ENCODE measurements at regions not wholly inside any gene's neighbourhood (a gene's known extent, or its start where the extent isn't known, plus 50 kb on each side); places are given as distances from the start of the nearest gene placed in this dataset.

DNA sequence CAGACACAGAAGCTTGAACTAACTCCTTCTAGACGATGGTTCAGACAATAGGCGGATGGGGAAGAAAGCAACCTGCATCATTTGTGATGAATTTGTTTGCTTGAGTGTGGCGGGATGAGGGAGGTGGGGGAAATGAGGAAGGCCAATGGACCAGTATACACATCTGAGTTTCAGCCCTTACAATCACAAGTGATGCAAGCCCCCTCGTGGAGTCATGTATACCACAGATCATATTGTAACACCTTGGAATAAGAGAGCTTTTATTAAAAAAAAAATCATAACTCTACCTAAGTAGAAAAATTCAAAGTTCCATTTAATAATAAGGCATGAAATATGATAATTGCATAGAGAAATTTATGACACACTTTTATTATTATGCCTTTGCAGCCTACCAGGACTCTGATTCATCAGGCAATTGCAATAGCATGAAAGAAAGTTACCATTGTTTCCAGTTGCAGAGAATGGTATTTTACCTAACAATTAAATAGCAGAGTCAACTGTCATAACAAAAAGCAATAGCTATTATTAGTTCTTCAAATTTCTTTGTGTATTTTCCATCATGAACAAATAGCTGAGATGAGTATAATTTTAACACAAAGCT, 230.2 kb upstream of the AKR1E2 start:
- no peak overlapping the region for H3K4me3 ChIP-seq (ENCODE audit: low read depth, low read length)
- TF ChIP-seq, protein P1, sequence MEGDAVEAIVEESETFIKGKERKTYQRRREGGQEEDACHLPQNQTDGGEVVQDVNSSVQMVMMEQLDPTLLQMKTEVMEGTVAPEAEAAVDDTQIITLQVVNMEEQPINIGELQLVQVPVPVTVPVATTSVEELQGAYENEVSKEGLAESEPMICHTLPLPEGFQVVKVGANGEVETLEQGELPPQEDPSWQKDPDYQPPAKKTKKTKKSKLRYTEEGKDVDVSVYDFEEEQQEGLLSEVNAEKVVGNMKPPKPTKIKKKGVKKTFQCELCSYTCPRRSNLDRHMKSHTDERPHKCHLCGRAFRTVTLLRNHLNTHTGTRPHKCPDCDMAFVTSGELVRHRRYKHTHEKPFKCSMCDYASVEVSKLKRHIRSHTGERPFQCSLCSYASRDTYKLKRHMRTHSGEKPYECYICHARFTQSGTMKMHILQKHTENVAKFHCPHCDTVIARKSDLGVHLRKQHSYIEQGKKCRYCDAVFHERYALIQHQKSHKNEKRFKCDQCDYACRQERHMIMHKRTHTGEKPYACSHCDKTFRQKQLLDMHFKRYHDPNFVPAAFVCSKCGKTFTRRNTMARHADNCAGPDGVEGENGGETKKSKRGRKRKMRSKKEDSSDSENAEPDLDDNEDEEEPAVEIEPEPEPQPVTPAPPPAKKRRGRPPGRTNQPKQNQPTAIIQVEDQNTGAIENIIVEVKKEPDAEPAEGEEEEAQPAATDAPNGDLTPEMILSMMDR (IDR thresholded peaks at IDR 0.05; ENCODE audit: low read depth, low read length) = no peak

DNA sequence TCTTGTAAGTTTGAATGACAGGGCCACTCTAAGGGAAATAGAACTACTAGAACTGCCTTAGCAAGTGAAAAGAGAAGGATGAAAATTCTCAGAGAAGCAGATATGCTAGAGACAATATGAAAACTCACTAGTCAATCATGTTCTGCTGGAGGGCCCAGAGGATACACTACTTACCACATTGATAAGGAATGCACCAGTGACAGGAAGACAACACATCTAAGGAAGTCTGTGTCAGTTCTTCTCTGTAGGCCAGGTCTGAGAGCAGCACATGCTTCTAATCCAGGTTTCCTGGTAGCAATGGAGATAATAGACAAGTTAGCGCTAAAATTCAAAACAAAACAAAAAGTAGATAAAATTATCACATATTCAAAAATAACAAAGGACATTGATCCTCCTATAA, 235.2 kb upstream of the AKR1E2 start:
- no peak overlapping the region for H3K4me3 ChIP-seq (ENCODE audit: low read depth, low read length)
- TF ChIP-seq, protein P1 (IDR thresholded peaks at IDR 0.05; ENCODE audit: low read depth, low read length) = no peak

DNA sequence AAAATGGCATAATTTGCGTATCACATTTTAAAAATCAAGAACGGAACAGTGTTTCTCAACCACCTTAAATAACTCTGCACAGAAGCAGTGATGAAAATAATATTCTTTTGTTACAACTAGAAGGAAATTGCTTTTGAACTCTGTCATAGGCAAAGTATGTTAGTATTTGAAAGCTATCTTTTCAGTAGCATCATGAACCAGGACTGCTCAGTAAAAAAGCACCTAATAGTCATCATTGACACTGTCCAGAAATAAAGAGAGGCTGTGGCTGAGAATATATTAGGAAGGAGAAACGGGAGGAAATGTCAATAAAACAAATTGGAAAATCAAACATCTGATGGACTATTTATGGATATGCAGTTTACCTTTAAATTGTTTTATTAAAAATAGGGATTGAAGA, 237.2 kb upstream of the AKR1E2 start:
- TF ChIP-seq, protein P1 (IDR thresholded peaks at IDR 0.05; ENCODE audit: low read depth, low read length) = no peak
- H3K4me3 ChIP-seq (ENCODE audit: low read depth, low read length) = no peak overlapping the region

DNA sequence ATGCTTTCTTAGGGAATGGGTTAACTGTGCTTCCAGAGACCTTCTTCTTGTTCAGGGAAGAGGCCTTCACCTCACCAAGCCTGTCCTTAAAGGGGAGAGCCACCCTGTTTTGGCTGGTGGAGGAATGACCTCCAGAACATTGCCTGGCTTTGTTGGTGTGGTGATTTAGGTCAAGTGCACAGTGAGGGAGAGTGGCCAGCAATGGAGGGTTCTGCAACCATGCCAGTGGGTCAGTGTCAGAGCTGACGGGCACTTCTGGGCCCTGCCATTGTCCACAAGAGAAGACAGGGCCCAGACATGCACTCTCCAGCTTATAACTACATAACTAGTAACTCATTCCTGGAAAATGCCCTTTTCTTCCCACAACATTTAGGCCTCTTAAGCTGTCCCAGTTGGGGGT, 238.5 kb upstream of the AKR1E2 start:
- no peak overlapping the region for H3K4me3 ChIP-seq (ENCODE audit: low read depth, low read length)
- TF ChIP-seq, protein P1 (IDR thresholded peaks at IDR 0.05; ENCODE audit: low read depth, low read length) = no peak

DNA sequence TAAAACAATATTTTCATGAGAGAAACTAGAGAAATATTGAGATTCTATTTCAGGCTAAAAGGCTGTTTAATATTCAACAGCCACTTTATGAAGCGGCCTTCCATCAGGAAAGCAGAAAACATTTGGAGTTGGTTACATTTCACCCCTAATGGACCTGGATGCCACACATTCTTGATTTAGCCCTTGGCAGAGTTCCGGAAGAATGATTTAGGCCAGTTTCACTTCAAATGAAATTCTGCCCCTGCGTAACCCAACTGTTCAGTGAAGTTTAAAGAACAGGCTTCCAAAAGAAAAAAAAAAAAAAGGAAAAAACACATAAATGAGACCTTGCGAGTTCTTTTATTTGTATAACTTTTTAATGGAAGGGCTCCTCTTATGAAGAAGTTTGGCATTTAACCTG, 239.2 kb upstream of the AKR1E2 start:
- TF ChIP-seq, protein P1 (IDR thresholded peaks at IDR 0.05; ENCODE audit: low read depth, low read length) = no peak
- no peak overlapping the region for H3K4me3 ChIP-seq (ENCODE audit: low read depth, low read length)

DNA sequence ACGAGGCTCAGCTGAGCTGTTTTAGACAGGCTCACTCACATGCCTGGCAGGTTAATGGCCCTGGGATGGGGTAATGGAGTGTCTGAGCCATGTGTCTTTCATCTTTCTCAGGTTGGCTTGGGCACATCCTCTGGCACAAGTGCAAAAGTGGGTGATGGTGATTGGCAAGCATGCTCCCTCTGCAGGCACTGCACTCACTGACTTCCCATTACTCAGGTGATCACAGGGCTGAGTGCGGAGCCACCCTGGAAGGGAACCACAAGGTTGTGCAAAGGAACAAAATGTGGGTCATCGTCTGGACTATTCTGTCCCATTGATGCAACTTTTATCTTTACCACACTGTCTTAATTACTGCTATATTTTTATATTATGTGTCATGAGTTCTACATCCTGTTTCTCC, 244.1 kb upstream of the AKR1E2 start:
- TF ChIP-seq, protein P1 (IDR thresholded peaks at IDR 0.05; ENCODE audit: low read depth, low read length) = no peak
- H3K4me3 ChIP-seq (ENCODE audit: low read depth, low read length) = no peak overlapping the region

DNA sequence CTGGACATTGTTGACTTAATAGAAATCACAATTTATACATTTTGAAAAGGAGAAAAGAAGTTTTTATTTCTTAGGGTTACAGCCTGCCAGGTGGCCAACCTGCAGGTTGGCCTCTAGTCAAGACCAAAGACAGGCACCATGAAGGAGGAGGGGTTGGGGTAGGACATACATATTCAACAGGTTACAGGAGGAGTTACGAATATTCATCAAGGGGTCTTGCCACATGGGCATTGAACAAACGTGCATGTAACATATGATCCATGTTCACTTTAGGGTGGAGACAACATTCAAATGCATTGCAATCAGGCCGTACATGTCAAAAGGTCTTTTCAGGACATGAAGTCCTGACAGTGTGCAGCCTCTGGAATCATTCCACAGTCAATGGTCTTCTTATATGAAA, 246.2 kb upstream of the AKR1E2 start:
- no peak overlapping the region for H3K4me3 ChIP-seq (ENCODE audit: low read depth, low read length)
- TF ChIP-seq, protein P1 (IDR thresholded peaks at IDR 0.05; ENCODE audit: low read depth, low read length) = no peak
